NCI-H1092 treated with DMSO at 0.1 percent for 48 hours (cell line): ENCODE measurements at regions not wholly inside any gene's neighbourhood (a gene's known extent, or its start where the extent isn't known, plus 50 kb on each side); places are given as distances from the start of the nearest gene placed in this dataset.

Experiments used
- DNase-seq: peaks from one replicate; lab custom pipeline; 2025; lab: John Stamatoyannopoulos, UW

GRCh38 chr3:54021071-54021470 is 101.3 kb upstream of the CACNA2D3 start:
- DNase-seq: no peak

GRCh38 chr3:54020436-54020835 is 101.9 kb upstream of the CACNA2D3 start:
- DNase-seq: no peak

- DNase-seq: no peak
Measured at GRCh38 chr3:54014067-54014466, 108.3 kb upstream of the CACNA2D3 start.

GRCh38 chr3:54008744-54009143 is 113.6 kb upstream of the CACNA2D3 start:
- DNase-seq: no peak

GRCh38 chr3:54008099-54008498 is 114.3 kb upstream of the CACNA2D3 start:
- DNase-seq: no peak

- no peak for DNase-seq
Measured at GRCh38 chr3:54004335-54004734, 112.7 kb upstream of the SELENOK start.

GRCh38 chr3:54003136-54003535 is 111.5 kb upstream of the SELENOK start:
- no peak for DNase-seq

- DNase-seq: no peak
Measured at GRCh38 chr3:53999725-54000124, 108.1 kb upstream of the SELENOK start.

- DNase-seq: no peak
Measured at GRCh38 chr3:53998980-53999379, 107.3 kb upstream of the SELENOK start.

- no peak for DNase-seq
Measured at GRCh38 chr3:53997476-53997875, 105.8 kb upstream of the SELENOK start.

GRCh38 chr3:53996141-53996874 is 104.6 kb upstream of the SELENOK start:
- DNase-seq: no peak

- DNase-seq: no peak
Measured at GRCh38 chr3:53994986-53995603, 103.4 kb upstream of the SELENOK start.

GRCh38 chr3:53991240-53991639 is 99.6 kb upstream of the SELENOK start:
- no peak for DNase-seq

GRCh38 chr3:53989946-53990345 is 98.3 kb upstream of the SELENOK start:
- no peak for DNase-seq

GRCh38 chr3:53989451-53989850 is 97.8 kb upstream of the SELENOK start:
- DNase-seq: no peak

- no peak for DNase-seq
Measured at GRCh38 chr3:53978386-53978785, 86.7 kb upstream of the SELENOK start.

GRCh38 chr3:53975382-53975781 is 83.7 kb upstream of the SELENOK start:
- no peak for DNase-seq

- no peak for DNase-seq
Measured at GRCh38 chr3:53974324-53974723, 82.7 kb upstream of the SELENOK start.

- no peak for DNase-seq
Measured at GRCh38 chr3:53973905-53974304, 82.2 kb upstream of the SELENOK start.

- DNase-seq: no peak
Measured at GRCh38 chr3:53970661-53971060, 79.0 kb upstream of the SELENOK start.

GRCh38 chr3:53969086-53969485 is 77.4 kb upstream of the SELENOK start:
- DNase-seq: no peak

- DNase-seq: no peak
Measured at GRCh38 chr3:53965291-53965690, 73.6 kb upstream of the SELENOK start.

GRCh38 chr3:53957831-53958230 is 66.2 kb upstream of the SELENOK start:
- no peak for DNase-seq

GRCh38 chr3:53956586-53956985 is 64.9 kb upstream of the SELENOK start:
- DNase-seq: peak; percentile 52
